H9 (cell line): ENCODE measurements at regions not wholly inside any gene's neighbourhood (a gene's known extent, or its start where the extent isn't known, plus 50 kb on each side); places are given as distances from the start of the nearest gene placed in this dataset.

ENCODE experiments used
- DNase-seq: peaks from one replicate; pipeline ENCODE4 v3.0.0-alpha.2; 2017
- H2AFZ ChIP-seq: one replicate; pipeline ENCODE4 v1.6.1; 2013; ENCODE audit warnings: mild to moderate bottlenecking, low read length, control low read depth, moderate library complexity
- H2AK5ac ChIP-seq: 2 replicates; pipeline ENCODE4 v1.6.1; 2013; ENCODE audit warnings: low read length, control low read depth, mixed read lengths; ENCODE audit not compliant: insufficient read length
- H2BK120ac ChIP-seq: one replicate; pipeline ENCODE4 v1.6.1; 2013; ENCODE audit warnings: low read depth, mild to moderate bottlenecking, low read length, control low read depth, inconsistent platforms; ENCODE audit not compliant: poor library complexity, severe bottlenecking
- H2BK12ac ChIP-seq: 2 replicates; pipeline ENCODE4 v1.6.1; 2013; ENCODE audit warnings: low read length, control low read depth, mixed read lengths, low read depth; ENCODE audit not compliant: insufficient read length
- H2BK15ac ChIP-seq: 2 replicates; pipeline ENCODE4 v1.6.1; 2013; ENCODE audit warnings: low read depth, low read length, control low read depth
- H2BK20ac ChIP-seq: one replicate; pipeline ENCODE4 v1.6.1; 2013; ENCODE audit warnings: low read depth, mild to moderate bottlenecking, low read length, control low read depth, inconsistent platforms; ENCODE audit not compliant: poor library complexity, severe bottlenecking
- H2BK5ac ChIP-seq: 2 replicates; pipeline ENCODE4 v1.6.1; 2013; ENCODE audit warnings: low read length, control low read depth, mixed read lengths; ENCODE audit not compliant: insufficient read length
- H3K14ac ChIP-seq: 2 replicates; pipeline ENCODE4 v1.6.1; 2013; ENCODE audit warnings: low read length, control low read depth; ENCODE audit not compliant: insufficient read depth
- H3K18ac ChIP-seq: 2 replicates; pipeline ENCODE4 v1.6.1; 2013; ENCODE audit warnings: low read depth, mild to moderate bottlenecking, mixed read lengths, low read length, control low read depth; ENCODE audit not compliant: insufficient read length
- H3K23ac ChIP-seq: 2 replicates; pipeline ENCODE4 v1.6.1; 2013; ENCODE audit warnings: low read length, control low read depth, mixed read lengths, low read depth; ENCODE audit not compliant: insufficient read length
- H3K23me2 ChIP-seq: 2 replicates; pipeline ENCODE4 v1.6.1; 2013; ENCODE audit warnings: low read depth, mild to moderate bottlenecking, mixed read lengths, low read length, control low read depth; ENCODE audit not compliant: insufficient read length, poor library complexity, severe bottlenecking
- H3K27ac ChIP-seq: 2 replicates; pipeline ENCODE4 v1.5.1; 2013; ENCODE audit warnings: low read length, control low read depth, mixed read lengths, low read depth; ENCODE audit not compliant: insufficient read length
- H3K27me3 ChIP-seq: 2 replicates; pipeline ENCODE4 v1.6.1; 2013; ENCODE audit warnings: low read length, control low read depth, inconsistent platforms; ENCODE audit not compliant: insufficient read depth
- H3K4ac ChIP-seq: 2 replicates; pipeline ENCODE4 v1.6.1; 2013; ENCODE audit warnings: low read depth, mild to moderate bottlenecking, control low read depth, inconsistent platforms, low read length, moderate library complexity
- H3K4me1 ChIP-seq: 2 replicates; pipeline ENCODE4 v1.6.1; 2013; ENCODE audit warnings: low read length, control low read depth, inconsistent platforms; ENCODE audit not compliant: insufficient read depth
- H3K4me2 ChIP-seq: 2 replicates; pipeline ENCODE4 v1.6.1; 2013; ENCODE audit warnings: low read length, control low read depth, mixed read lengths; ENCODE audit not compliant: insufficient read length, insufficient read depth
- H3K56ac ChIP-seq: 2 replicates; pipeline ENCODE4 v1.6.1; 2013; ENCODE audit warnings: low read depth, mild to moderate bottlenecking, mixed read lengths, low read length, control low read depth; ENCODE audit not compliant: insufficient read length
- H3K79me1 ChIP-seq: 2 replicates; pipeline ENCODE4 v1.6.1; 2013; ENCODE audit warnings: low read depth, mild to moderate bottlenecking, moderate library complexity, low read length, control low read depth, inconsistent platforms; ENCODE audit not compliant: insufficient read depth, poor library complexity, severe bottlenecking
- H3K79me2 ChIP-seq: 2 replicates; pipeline ENCODE4 v1.6.1; 2013; ENCODE audit warnings: low read length, control low read depth, inconsistent platforms; ENCODE audit not compliant: insufficient read depth
- H3K9ac ChIP-seq: 2 replicates; pipeline ENCODE4 v1.6.1; 2013; ENCODE audit warnings: low read length, control low read depth, mixed read lengths; ENCODE audit not compliant: insufficient read length; ENCODE audit errors: extremely low read depth
- H3K9me3 ChIP-seq: one replicate; pipeline ENCODE4 v1.6.1; 2013; ENCODE audit warnings: low read depth, low read length, inconsistent platforms; ENCODE audit not compliant: control insufficient read depth
- H3T11ph ChIP-seq: one replicate; pipeline ENCODE4 v1.6.1; 2013; ENCODE audit warnings: mild to moderate bottlenecking, low read length, control low read depth, inconsistent platforms
- H4K20me1 ChIP-seq: one replicate; pipeline ENCODE4 v1.6.1; 2013; ENCODE audit not compliant: control insufficient read depth, insufficient read length, insufficient read depth
- H4K5ac ChIP-seq: 2 replicates; pipeline ENCODE4 v1.6.1; 2013; ENCODE audit warnings: low read depth, mild to moderate bottlenecking, mixed read lengths, low read length, control low read depth; ENCODE audit not compliant: insufficient read length
- H4K8ac ChIP-seq: replicated peaks from 2 replicates; pipeline ENCODE4 v1.6.1; 2013; ENCODE audit warnings: low read length, control low read depth, mixed read lengths, low read depth; ENCODE audit not compliant: insufficient read length
- H4K91ac ChIP-seq: 2 replicates; pipeline ENCODE4 v1.6.1; 2013; ENCODE audit warnings: low read depth, mild to moderate bottlenecking, moderate library complexity, mixed read lengths, low read length, control low read depth; ENCODE audit not compliant: insufficient read length
- H3K27ac Mint-ChIP-seq, 3 experiments: 2 replicates in 2 of 3; 3 replicates in 1 of 3; pipeline ENCODE4 v1.8.0; 2020 to 2021; ENCODE audit warnings: mixed read lengths in 3 of 3, mild to moderate bottlenecking in 1 of 3, moderate library complexity in 1 of 3
- H3K27me3 Mint-ChIP-seq: 2 replicates; pipeline ENCODE4 v1.8.0; 2021; ENCODE audit warnings: low read depth, mild to moderate bottlenecking, moderate library complexity, mixed read lengths
- H3K36me3 Mint-ChIP-seq, 3 experiments: 2 replicates in 2 of 3; 3 replicates in 1 of 3; pipeline ENCODE4 v1.8.0; 2020 to 2021; ENCODE audit warnings: low read depth in 3 of 3, mixed read lengths in 3 of 3; ENCODE audit not compliant: insufficient read depth in 1 of 3
- H3K4me1 Mint-ChIP-seq, 2 experiments: 2 replicates each; pipeline ENCODE4 v1.8.0; 2020; ENCODE audit warnings: mixed read lengths in 2 of 2
- H3K4me3 Mint-ChIP-seq, 2 experiments: 2 replicates in 1 of 2; 3 replicates in 1 of 2; pipeline ENCODE4 v1.8.0; 2020 to 2021; ENCODE audit warnings: mild to moderate bottlenecking in 2 of 2, mixed read lengths in 2 of 2, moderate library complexity in 1 of 2
- H3K9me3 Mint-ChIP-seq, 2 experiments: 2 replicates in 1 of 2; 3 replicates in 1 of 2; pipeline ENCODE4 v1.8.0; 2020; ENCODE audit warnings: mild to moderate bottlenecking in 2 of 2, mixed read lengths in 2 of 2, moderate library complexity in 1 of 2
- CTCF ChIP-seq: fragments of 200-600 bp; sonication (generic); conservative IDR thresholded peaks from 3 replicates; pipeline ENCODE4 v1.8.0; 2021; ENCODE audit warnings: antibody characterized with exemption, mild to moderate bottlenecking
- WGBS: extraction: QIAGEN DNeasy Blood & Tissue Kit; methylation state at CpG from one replicate; pipeline ENCODE4 v1.1.7; 2013; ENCODE audit warnings: missing lambda C conversion rate, low lambda C conversion rate, mixed read lengths; ENCODE audit not compliant: insufficient read length; ENCODE audit errors: extremely low coverage; 5-methylcytosine and 5-hydroxymethylcytosine counted together

- Histone ChIP-seq H4K91ac (no peak overlapping the region), H3T11ph (no peak overlapping the region), H3K4ac (no peak overlapping the region), H2AK5ac (no peak overlapping the region), H2BK12ac (no peak overlapping the region), H3K14ac (no peak overlapping the region), H4K5ac (no peak overlapping the region), H3K9ac (no peak overlapping the region), H3K23ac (no peak overlapping the region), H2BK20ac (no peak overlapping the region), H3K56ac (no peak overlapping the region), H2BK5ac (no peak overlapping the region), H3K18ac (no peak overlapping the region), H3K79me1 (no peaks in the 10 kb centered on the region), H3K9me3 (no peaks in the 10 kb centered on the region), H3K4me2 (no peak overlapping the region), H3K27ac (no peak overlapping the region), H2BK120ac (no peak overlapping the region), H3K79me2 (no peaks in the 10 kb centered on the region), H2AFZ (no peak overlapping the region), H3K23me2 (no peaks in the 10 kb centered on the region), H4K20me1 (no peaks in the 10 kb centered on the region), H4K8ac (no peak overlapping the region), H3K27me3 (no peaks in the 10 kb centered on the region), H2BK15ac (no peak overlapping the region), H3K4me1 (no peaks in the 10 kb centered on the region)
- peaks cover 8 to 11% of the 10 kb centered on the region in 2 experiments for H3K4me1 Mint-ChIP-seq
- no peak overlapping the region for H3K4me3 Mint-ChIP-seq
- no peaks in the 10 kb centered on the region; a peak in 1 of 7 replicates for H3K36me3 Mint-ChIP-seq
- peaks cover 0 to 3% of the 10 kb centered on the region in 2 experiments; a peak in 1 of 5 replicates for H3K9me3 Mint-ChIP-seq
- no peak for TF ChIP-seq CTCF
- no peaks in the 10 kb centered on the region for H3K27me3 Mint-ChIP-seq
- H3K27ac Mint-ChIP-seq: no peak overlapping the region
- WGBS: no CpG with 5 or more reads among the region's 6 CpGs
- DNase-seq: no peak
Observed at GRCh38 chr3:79957066-79957465, 189.3 kb upstream of the ROBO1 start.
